OCI-LY1 (cell line): ENCODE measurements at regions not wholly inside any gene's neighbourhood (a gene's known extent, or its start where the extent isn't known, plus 50 kb on each side); places are given as distances from the start of the nearest gene placed in this dataset.

Experiments
- H2AFZ ChIP-seq: fragments of 200-600 bp; sonication (generic), shearing (Covaris generic); 2 replicates; pipeline ENCODE4 v1.6.0; 2014; ENCODE audit warnings: antibody characterized with exemption, mild to moderate bottlenecking, low read length
- H3F3A ChIP-seq: fragments of 200-600 bp; sonication (generic), shearing (Covaris generic); 2 replicates; pipeline ENCODE4 v1.6.0; 2014; ENCODE audit warnings: mild to moderate bottlenecking, antibody characterized with exemption, low read length, moderate library complexity; ENCODE audit not compliant: insufficient read depth
- H3K27ac ChIP-seq: fragments of 200-600 bp; sonication (generic); 2 replicates; pipeline ENCODE4 v1.5.1; 2014; ENCODE audit warnings: low read length, mixed run types, mild to moderate bottlenecking, low read depth; ENCODE audit not compliant: poor library complexity, severe bottlenecking
- H3K27me3 ChIP-seq: fragments of 200-600 bp; sonication (generic); 2 replicates; pipeline ENCODE4 v1.6.0; 2014; ENCODE audit warnings: antibody characterized with exemption, mild to moderate bottlenecking, low read length, moderate library complexity; ENCODE audit not compliant: insufficient read depth
- H3K36me3 ChIP-seq: fragments of 200-600 bp; sonication (generic); 2 replicates; pipeline ENCODE4 v1.6.1; 2014; ENCODE audit warnings: mild to moderate bottlenecking, antibody characterized with exemption, low read length, moderate library complexity, mixed read lengths; ENCODE audit not compliant: insufficient read depth
- H3K4me1 ChIP-seq: fragments of 200-600 bp; sonication (generic); 2 replicates; pipeline ENCODE4 v1.5.1; 2014; ENCODE audit warnings: mild to moderate bottlenecking, low read length, moderate library complexity; ENCODE audit not compliant: insufficient read depth, severe bottlenecking
- H3K4me2 ChIP-seq: fragments of 200-600 bp; sonication (generic), shearing (Covaris generic); 2 replicates; pipeline ENCODE4 v1.6.1; 2014; ENCODE audit warnings: low read length
- H3K4me3 ChIP-seq: fragments of 200-600 bp; sonication (generic); 2 replicates; pipeline ENCODE4 v1.5.1; 2014; ENCODE audit warnings: low read length, low read depth, mild to moderate bottlenecking, mixed read lengths; ENCODE audit not compliant: poor library complexity, severe bottlenecking
- H3K79me2 ChIP-seq: fragments of 200-600 bp; shearing (Covaris generic); 2 replicates; pipeline ENCODE4 v1.6.1; 2016; ENCODE audit warnings: mixed run types, low read length, mixed read lengths; ENCODE audit not compliant: insufficient read depth
- H3K9ac ChIP-seq: fragments of 200-600 bp; sonication (generic), shearing (Covaris generic); 2 replicates; pipeline ENCODE4 v1.6.1; 2014; ENCODE audit warnings: mild to moderate bottlenecking, low read length, mixed read lengths
- H3K9me2 ChIP-seq: fragments of 200-600 bp; sonication (generic), shearing (Covaris generic); 2 replicates; pipeline ENCODE4 v1.6.1; 2014; ENCODE audit warnings: low read depth, mild to moderate bottlenecking, low read length, mixed read lengths
- H3K9me3 ChIP-seq: fragments of 200-600 bp; shearing (Covaris generic); 2 replicates; pipeline ENCODE4 v1.6.1; 2014; ENCODE audit warnings: low read length, mixed read lengths
- H4K20me1 ChIP-seq: fragments of 200-600 bp; sonication (generic), shearing (Covaris generic); 2 replicates; pipeline ENCODE4 v1.6.0; 2016; ENCODE audit warnings: mild to moderate bottlenecking, low read length; ENCODE audit not compliant: insufficient read depth
- EZH2 ChIP-seq: fragments of 200-600 bp; sonication (generic), shearing (Covaris generic); IDR thresholded peaks from 2 replicates; pipeline ENCODE4 v1.8.0; 2017; ENCODE audit warnings: borderline replicate concordance, mixed run types, mild to moderate bottlenecking, antibody characterized with exemption, low read length, moderate library complexity, mixed read lengths
- TF ChIP-seq, protein P1 (sequence below): fragments of 200-600 bp; sonication (generic), shearing (Covaris generic); IDR thresholded peaks from 2 replicates; pipeline ENCODE4 v1.5.1; 2017; ENCODE audit warnings: mild to moderate bottlenecking, antibody characterized with exemption, low read length, moderate library complexity, mixed read lengths

DNA sequence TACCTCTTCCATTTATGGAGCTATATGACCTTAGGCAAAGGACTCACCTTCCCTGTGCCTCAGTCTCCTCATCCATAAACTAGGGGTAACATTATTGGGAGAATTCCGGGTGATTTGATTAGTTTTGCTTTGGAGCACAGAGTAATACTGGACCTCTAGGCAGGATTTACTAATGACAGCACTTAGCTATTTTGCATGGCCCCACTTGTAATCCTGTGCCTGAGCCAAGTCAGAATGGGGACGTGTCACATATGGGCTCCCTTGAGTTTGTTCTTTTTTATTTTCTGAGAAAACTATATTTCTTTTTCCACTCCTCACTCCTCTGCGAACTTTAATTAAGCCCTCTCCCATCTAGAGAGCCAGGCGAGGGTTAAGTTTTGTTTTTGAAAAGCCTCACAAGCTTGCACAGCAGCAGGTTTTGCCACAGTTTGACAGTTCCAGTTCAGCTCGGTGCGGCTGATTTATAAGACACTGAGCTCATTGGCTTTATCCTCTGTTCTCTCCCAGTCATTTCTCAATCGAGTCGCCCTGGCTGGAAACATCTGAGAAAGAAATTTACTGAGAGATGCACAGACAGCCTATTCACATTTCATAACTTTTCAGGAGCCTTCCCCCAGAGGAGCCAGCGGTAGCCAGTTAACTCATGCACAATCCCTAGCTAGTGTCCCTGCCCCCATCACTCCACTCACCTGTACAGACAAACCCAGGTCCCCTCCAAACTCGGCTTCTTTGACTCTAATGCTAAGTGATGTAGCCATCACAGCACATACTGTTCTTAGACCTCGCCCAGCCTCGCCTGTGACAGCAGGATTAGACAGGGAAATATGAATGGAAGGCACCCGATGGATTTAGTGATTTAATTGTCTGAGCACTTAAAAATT is 441.9 kb upstream of the NPVF start:
- H3K79me2 ChIP-seq, result no peaks in the 10 kb centered on the region
- TF ChIP-seq, protein P1, sequence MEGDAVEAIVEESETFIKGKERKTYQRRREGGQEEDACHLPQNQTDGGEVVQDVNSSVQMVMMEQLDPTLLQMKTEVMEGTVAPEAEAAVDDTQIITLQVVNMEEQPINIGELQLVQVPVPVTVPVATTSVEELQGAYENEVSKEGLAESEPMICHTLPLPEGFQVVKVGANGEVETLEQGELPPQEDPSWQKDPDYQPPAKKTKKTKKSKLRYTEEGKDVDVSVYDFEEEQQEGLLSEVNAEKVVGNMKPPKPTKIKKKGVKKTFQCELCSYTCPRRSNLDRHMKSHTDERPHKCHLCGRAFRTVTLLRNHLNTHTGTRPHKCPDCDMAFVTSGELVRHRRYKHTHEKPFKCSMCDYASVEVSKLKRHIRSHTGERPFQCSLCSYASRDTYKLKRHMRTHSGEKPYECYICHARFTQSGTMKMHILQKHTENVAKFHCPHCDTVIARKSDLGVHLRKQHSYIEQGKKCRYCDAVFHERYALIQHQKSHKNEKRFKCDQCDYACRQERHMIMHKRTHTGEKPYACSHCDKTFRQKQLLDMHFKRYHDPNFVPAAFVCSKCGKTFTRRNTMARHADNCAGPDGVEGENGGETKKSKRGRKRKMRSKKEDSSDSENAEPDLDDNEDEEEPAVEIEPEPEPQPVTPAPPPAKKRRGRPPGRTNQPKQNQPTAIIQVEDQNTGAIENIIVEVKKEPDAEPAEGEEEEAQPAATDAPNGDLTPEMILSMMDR, result no peak
- TF ChIP-seq EZH2, result no peak
- no peak overlapping the region for H3K4me3 ChIP-seq
- no peak overlapping the region for H3K9ac ChIP-seq
- no peaks in the 10 kb centered on the region for H3K9me3 ChIP-seq
- no peaks in the 10 kb centered on the region for H4K20me1 ChIP-seq
- no peaks in the 10 kb centered on the region for H3K9me2 ChIP-seq
- H3K27me3 ChIP-seq, result no peaks in the 10 kb centered on the region
- H2AFZ ChIP-seq, result no peak overlapping the region
- no peak overlapping the region for H3K27ac ChIP-seq
- H3K4me2 ChIP-seq, result no peak overlapping the region
- H3K4me1 ChIP-seq, result no peaks in the 10 kb centered on the region
- no peaks in the 10 kb centered on the region for H3K36me3 ChIP-seq
- no peaks in the 10 kb centered on the region for H3F3A ChIP-seq

DNA sequence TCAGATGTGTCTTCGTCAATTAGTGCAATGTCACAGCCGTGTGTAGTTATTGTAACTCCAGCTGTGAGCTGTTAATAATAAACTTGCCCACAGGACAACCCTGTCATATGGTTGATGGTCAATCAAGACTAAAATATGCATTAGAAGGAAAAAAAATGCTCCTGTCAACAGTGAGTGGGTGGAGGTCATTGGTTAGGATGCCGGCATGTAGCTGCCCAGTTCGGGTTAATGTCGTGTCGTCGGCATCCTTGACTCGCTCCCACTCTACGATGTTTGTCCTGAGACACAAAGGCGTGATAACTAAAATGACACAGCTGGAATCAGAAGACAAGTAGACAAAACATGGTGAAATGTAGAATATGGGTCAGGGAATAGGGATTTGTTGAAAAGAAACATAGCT is 442.8 kb upstream of the NPVF start:
- no peaks in the 10 kb centered on the region for H3K9me2 ChIP-seq
- no peaks in the 10 kb centered on the region for H4K20me1 ChIP-seq
- H2AFZ ChIP-seq, result no peak overlapping the region
- H3K4me3 ChIP-seq, result no peak overlapping the region
- no peaks in the 10 kb centered on the region for H3K4me1 ChIP-seq
- H3K36me3 ChIP-seq, result no peaks in the 10 kb centered on the region
- H3K9me3 ChIP-seq, result no peaks in the 10 kb centered on the region
- H3K9ac ChIP-seq, result no peak overlapping the region
- no peak overlapping the region for H3K27ac ChIP-seq
- TF ChIP-seq, protein P1, result no peak
- TF ChIP-seq EZH2, result no peak
- H3F3A ChIP-seq, result no peaks in the 10 kb centered on the region
- H3K27me3 ChIP-seq, result no peaks in the 10 kb centered on the region
- H3K4me2 ChIP-seq, result no peak overlapping the region
- no peaks in the 10 kb centered on the region for H3K79me2 ChIP-seq

DNA sequence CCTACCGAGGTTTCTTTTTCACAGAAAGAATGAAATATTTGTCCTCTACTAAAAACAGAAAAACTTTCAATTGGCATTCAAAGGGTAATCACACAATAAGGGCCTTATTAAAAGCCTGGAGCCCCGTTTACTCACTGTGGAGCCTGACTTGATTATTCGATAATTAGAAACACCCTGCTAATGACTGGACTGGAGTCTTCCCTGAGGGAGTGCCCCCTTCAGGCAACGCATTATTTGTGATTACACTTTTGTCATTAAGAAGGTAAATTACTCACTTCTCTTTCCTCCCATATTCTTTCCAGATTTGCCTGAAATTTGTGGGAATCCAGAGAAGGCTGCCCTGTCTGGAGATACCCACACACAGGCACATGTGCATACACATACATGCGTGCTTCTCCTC is 444.2 kb upstream of the NPVF start:
- Histone ChIP-seq H3K9ac (no peak overlapping the region), H4K20me1 (no peaks in the 10 kb centered on the region), H3K27ac (no peak overlapping the region), H3K9me3 (no peaks in the 10 kb centered on the region), H2AFZ (no peak overlapping the region), H3K4me2 (no peak overlapping the region), H3K9me2 (no peaks in the 10 kb centered on the region), H3K4me3 (no peak overlapping the region), H3K4me1 (no peaks in the 10 kb centered on the region), H3F3A (no peaks in the 10 kb centered on the region), H3K79me2 (no peaks in the 10 kb centered on the region), H3K36me3 (no peaks in the 10 kb centered on the region), H3K27me3 (no peaks in the 10 kb centered on the region)
- TF ChIP-seq, protein P1, result peak; percentile 29; the same call in 1 of the 2 replicates
- no peak for TF ChIP-seq EZH2
